Left cardiac atrium (tissue), 4 donors: ENCODE measurements at regions not wholly inside any gene's neighbourhood (a gene's known extent, or its start where the extent isn't known, plus 50 kb on each side); places are given as distances from the start of the nearest gene placed in this dataset.
A peak's percentile ranks its signal among the peaks of the same experiment; 100 is the strongest.

Experiments
- ATAC-seq, 2 donors: fragments of 200-7000 bp; cut with Tn5 transposase; one replicate each; pipeline ENCODE4 v1.9.1; 2020; ENCODE audit warnings: mild to moderate bottlenecking in 2 of 2, moderate library complexity in 2 of 2
- DNase-seq: peaks from one replicate; pipeline ENCODE4 v3.0.0-alpha.2; 2020
- intact Hi-C, 2 donors: fragments of 100-400 bp; cut with DNase I; formaldehyde crosslinking; loops; one replicate each; pipeline versions ENCODE4 v1.14.1 to v1.15.1; 2022 to 2023
- donor health status: DM: no; HTN: yes; CAD: no.
- donor health status: DM: no; HTN: yes; CAD: no; lungs with severe emphysema.
- donor health status: DM: yes; HTN: yes; CAD: no.
- donor health status: Dilated cardiomyopathy.

- intact Hi-C loops = loop anchor here in 1 of 2 donors (10.0 kb wide), 1 partner anchor 89 kb away; no protein-coding TSS in a partner anchor
- DNase-seq = peak; percentile 53
- peak; percentile 66 to 79 for ATAC-seq
Measured at GRCh38 chr2:62293490-62294271, 97.8 kb downstream of the B3GNT2 start.

DNA sequence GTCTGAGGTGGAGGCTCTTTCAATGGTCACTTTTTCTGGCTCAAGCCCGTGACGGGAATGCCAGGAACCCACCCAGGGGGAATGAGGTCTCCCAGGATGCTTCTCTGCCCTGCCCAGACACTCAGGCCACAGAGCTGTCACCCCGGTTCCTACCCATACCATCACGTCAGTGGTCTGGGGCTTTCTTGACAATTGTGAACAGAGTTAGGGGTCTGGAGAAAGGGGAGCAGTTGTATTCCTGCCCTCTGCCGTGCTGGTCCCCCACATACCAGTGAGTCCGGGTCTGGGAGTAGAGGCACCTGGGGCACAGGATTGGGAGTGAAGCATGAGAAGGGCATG lies 97.2 kb downstream of the B3GNT2 start:
- DNase-seq (no peak), ATAC-seq (no peak)
- intact Hi-C loops = loop anchor here in 1 of 2 donors (10.0 kb wide), 1 partner anchor 88 kb away; no protein-coding TSS in a partner anchor

GRCh38 chr2:62292190-62292589 lies 96.3 kb downstream of the B3GNT2 start:
- ATAC-seq = peak; percentile 31 to 56
- DNase-seq = no peak
- intact Hi-C loops = loop anchor here in 1 of 2 donors (10.0 kb wide), 1 partner anchor 87 kb away; no protein-coding TSS in a partner anchor

DNA sequence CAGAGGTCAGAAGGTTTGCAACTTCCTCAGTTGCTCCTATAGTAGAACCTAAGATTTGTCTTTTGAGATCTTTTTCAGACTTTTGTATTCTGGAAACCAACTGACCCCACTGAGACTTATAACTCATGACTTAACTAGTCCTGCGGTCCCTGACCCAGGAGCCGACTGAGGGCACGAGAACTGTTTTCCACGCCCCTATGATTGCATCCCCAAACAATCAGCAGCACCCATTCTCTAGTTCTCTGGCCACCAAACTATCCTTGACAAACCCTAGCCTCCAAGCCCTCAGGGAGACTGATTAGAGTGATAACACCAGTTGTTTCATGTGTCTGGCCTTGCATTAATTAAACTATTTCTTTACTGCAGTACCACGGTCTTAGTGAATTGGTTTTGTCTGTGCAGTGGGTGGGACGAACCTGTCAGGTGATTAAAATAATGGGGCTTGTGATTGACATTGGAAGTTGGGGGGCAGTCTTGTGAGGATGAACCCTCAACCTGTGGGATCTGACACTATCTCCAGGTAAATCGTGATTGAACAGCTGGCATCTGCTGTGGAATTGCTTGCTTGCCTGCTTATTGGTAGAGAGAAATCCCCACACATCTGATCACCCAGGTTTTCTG lies 95.7 kb downstream of the B3GNT2 start:
- DNase-seq (no peak), ATAC-seq (no peak)
- intact Hi-C loops = loop anchor here in 1 of 2 donors (10.0 kb wide), 1 partner anchor 87 kb away; no protein-coding TSS in a partner anchor

DNA sequence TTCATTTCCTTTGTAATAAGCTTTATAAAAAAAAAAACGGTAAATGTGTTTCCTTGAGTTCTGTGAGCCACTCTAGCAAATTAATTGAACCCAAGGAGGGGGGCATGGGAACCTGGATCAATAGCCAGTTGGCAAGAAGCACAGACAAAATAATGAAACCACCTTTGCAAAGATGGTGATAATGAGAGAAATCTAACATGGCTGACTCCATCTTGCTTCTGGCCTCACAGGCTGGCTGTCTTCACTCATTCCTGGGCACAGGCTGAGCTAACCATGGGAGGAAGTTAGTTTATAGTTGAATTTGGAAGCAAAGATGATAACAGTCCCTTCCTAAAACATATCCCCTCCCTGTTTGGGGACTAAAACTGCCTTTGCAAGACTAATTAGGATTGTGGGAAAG lies 95.1 kb downstream of the B3GNT2 start:
- intact Hi-C loops = loop anchor here in 1 of 2 donors (10.0 kb wide), 1 partner anchor 86 kb away; no protein-coding TSS in a partner anchor
- no peak for ATAC-seq

DNA sequence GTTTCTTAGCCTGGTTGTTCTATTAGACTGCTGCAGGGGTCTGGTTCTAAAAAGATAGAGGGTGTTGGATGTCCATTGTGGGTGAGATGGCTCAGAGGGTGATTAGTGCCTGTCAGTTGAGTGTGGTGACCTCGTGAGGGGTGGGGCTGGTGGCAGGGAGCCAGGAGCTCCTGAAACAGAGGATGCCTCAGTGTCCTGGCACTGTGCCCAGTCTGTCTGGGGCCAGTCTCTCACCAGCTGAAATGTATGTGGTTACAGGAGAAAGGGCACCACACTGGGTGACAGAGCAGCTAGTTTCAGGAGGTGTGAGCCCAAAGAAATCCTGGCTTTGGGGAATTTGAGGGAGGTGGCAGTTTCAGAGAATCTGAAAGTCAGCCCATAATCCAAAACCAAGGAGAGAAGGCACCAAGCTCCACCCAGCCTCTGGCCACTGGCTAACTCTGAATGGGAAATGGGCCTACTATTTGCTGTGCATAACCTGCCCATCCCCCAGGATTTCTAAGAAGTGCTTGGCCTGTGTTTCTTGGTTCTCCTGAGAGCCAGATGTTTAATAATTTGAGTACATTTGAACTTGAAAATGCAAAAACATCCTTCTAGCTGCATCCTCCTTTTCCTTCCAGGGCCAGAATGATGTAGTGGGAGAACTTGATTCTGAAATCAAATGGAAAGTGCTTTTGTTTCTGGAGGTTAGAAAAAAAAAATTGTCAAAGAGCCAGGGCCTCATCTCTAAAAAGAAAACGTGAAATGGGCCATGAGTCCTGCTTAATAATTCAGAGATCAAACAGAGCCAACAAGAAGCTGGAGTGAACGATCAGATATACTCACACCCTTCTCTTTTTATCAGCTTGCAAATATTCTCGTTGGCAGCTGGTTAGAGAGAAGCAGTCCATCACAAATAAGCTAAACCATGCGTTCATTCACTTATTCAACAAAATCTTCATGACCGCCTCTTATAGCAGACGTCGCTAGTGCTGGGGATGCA lies 92.3 kb downstream of the B3GNT2 start:
- ATAC-seq (peak; percentile 77 to 88), DNase-seq (peak; percentile 87)
- intact Hi-C loops = no loop called here

More for the DNA sequence above, 95.1 kb downstream of the B3GNT2 start:
- no peak for DNase-seq

- ATAC-seq = no peak
- intact Hi-C loops = no loop called here
- DNase-seq = no peak
Measured at GRCh38 chr2:62287282-62287681, 91.4 kb downstream of the B3GNT2 start.

DNA sequence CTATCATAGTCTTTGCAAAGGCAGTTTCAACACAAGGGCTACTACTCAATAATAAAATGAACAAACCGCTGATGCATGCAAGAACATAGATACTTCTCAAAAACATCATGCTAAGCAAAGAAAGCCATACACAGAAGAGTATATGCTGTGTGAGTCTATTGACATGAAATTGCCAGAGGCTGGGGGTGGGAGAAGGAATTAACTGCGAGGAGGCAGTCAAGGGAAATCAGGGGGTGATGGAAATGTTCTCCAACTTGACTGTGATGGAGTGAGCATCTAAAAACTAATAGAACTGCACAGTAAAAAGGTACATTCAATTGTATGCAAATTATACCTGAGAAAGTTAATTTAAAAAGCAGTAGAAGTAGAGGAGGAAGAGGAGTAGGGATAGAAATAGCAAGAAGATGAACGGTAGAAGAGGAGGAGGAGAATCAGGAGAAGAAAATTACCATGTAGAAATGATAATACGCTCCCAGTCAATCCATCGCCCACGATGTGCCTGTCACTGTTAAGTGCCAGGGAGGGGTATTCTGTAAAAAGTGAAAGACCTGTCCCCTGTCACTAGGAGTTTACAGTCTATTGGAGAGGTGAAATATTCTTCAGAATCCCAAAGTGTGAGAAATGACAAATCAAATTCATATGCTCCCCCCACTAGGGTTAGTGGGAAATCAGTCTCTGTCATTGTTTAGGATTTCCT lies 90.3 kb downstream of the B3GNT2 start:
- DNase-seq (no peak), ATAC-seq (no peak)
- intact Hi-C loops = no loop called here

GRCh38 chr2:62284980-62285379 lies 89.1 kb downstream of the B3GNT2 start:
- ATAC-seq (no peak), DNase-seq (no peak)
- intact Hi-C loops = no loop called here

- intact Hi-C loops = no loop called here
- ATAC-seq (no peak), DNase-seq (no peak)
Measured at GRCh38 chr2:62284471-62284870, 88.6 kb downstream of the B3GNT2 start.

- ATAC-seq (no peak), DNase-seq (no peak)
- intact Hi-C loops = no loop called here
Measured at GRCh38 chr2:62283147-62283546, 87.2 kb downstream of the B3GNT2 start.

DNA sequence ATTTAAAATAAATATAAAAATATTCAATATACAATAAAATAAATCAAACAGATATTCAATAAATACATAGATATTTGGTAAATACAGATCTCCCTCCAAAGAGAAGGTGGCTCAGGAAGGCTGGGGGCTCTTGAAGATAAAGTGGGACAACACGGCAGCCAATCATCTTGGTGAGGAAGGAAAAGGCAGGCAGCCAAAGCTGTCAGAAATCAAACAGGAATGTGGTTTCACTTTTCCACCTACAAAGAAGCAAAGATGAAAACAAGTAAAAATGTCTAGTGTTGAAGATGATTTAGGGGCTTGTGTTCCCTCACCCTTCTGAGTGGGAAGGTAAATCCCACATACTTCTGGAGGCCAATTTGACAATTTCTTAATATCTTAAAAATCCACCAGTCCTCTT lies 85.7 kb downstream of the B3GNT2 start:
- intact Hi-C loops = loop anchor here in 1 of 2 donors (2.0 kb wide), 1 partner anchor 45 kb away; no protein-coding TSS in a partner anchor

DNA sequence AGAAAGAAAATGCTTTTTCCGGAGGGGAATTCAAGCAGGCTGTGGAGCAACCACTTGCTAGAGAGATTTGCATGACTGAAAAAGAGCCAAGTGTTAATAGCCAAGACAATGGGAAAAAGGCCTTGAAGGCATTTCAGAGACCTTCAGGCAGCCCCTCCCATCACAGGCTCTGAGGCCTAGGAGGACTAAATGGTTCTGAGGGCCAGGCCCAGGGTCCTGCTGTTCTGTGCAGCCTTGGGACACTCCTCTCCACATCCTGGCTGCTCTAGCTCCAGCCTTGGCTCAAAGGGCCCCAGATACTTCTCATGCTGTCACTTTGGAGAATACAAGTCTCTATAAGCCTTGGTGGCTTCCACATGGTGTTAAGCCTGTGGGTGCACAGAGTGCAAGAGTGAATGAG lies 81.8 kb downstream of the B3GNT2 start:
- intact Hi-C loops = no loop called here
- ATAC-seq = no peak
- DNase-seq = no peak

More for the DNA sequence above, 85.7 kb downstream of the B3GNT2 start:
- DNase-seq = no peak
- no peak for ATAC-seq
